SK-N-SH (cell line): ENCODE measurements at regions not wholly inside any gene's neighbourhood (a gene's known extent, or its start where the extent isn't known, plus 50 kb on each side); places are given as distances from the start of the nearest gene placed in this dataset.

Experiments used
- CTCF ChIA-PET: fragments of 300-600, 350-600 bp; formaldehyde crosslinking; extraction: SDS; loops from one replicate; lab custom pipeline; 2021; lab: Yijun Ruan, JAX
- POLR2A ChIA-PET: fragments of 350-600 bp; sonication (Branson Sonifier 250); formaldehyde crosslinking; extraction: SDS; loops from one replicate; lab custom pipeline; 2020; ENCODE audit warnings: antibody characterized with exemption, inconsistent platforms; lab: Yijun Ruan, JAX
- DNase-seq: peaks from one replicate; pipeline ENCODE4 v3.0.0; 2012
- H2AFZ ChIP-seq: fragments of 200-600 bp; sonication (generic); 2 replicates; pipeline ENCODE4 v1.8.1; 2016; ENCODE audit warnings: antibody characterized with exemption, mild to moderate bottlenecking, low read depth
- H3F3A ChIP-seq: fragments of 200-600 bp; sonication (generic); replicated peaks from 2 replicates; pipeline ENCODE3; 2016; ENCODE audit warnings: antibody characterized with exemption, mild to moderate bottlenecking; ENCODE audit not compliant: insufficient read depth
- H3K27ac ChIP-seq, 2 experiments: fragments of 200-500 bp in 1 of 2; fragments of 200-600 bp in 1 of 2; sonication (Bioruptor generic) in 1 of 2; sonication (generic), shearing (Covaris generic) in 1 of 2; 2 replicates each; pipeline versions ENCODE4 v1.5.1 to v1.6.1; 2014 to 2016; ENCODE audit warnings: low read depth in 2 of 2, inconsistent platforms in 1 of 2, low read length in 1 of 2, mild to moderate bottlenecking in 1 of 2, mixed read lengths in 1 of 2
- H3K27me3 ChIP-seq: fragments of 200-600 bp; sonication (generic), shearing (Covaris generic); 2 replicates; pipeline ENCODE4 v1.6.1; 2016; ENCODE audit warnings: mixed run types; ENCODE audit not compliant: insufficient read depth
- H3K36me3 ChIP-seq, 2 experiments: fragments of 200-500 bp in 1 of 2; fragments of 200-600 bp in 1 of 2; sonication (Bioruptor generic) in 1 of 2; sonication (generic) in 1 of 2; replicated peaks in 1 of 2; 2 replicates each; pipeline versions ENCODE3 to v1.5.1; 2014 to 2016; ENCODE audit warnings: low read length in 1 of 2, mild to moderate bottlenecking in 1 of 2; ENCODE audit not compliant: insufficient read depth in 2 of 2, control insufficient read depth in 1 of 2
- H3K4me1 ChIP-seq, 2 experiments: fragments of 200-500 bp in 1 of 2; fragments of 200-600 bp in 1 of 2; sonication (Bioruptor generic) in 1 of 2; sonication (generic), shearing (Covaris generic) in 1 of 2; 2 replicates each; pipeline versions ENCODE4 v1.5.1 to v1.6.1; 2014 to 2016; ENCODE audit warnings: low read depth in 1 of 2, low read length in 1 of 2, mixed run types in 1 of 2; ENCODE audit not compliant: insufficient read depth in 2 of 2, control insufficient read depth in 1 of 2
- H3K4me2 ChIP-seq: fragments of 200-600 bp; sonication (generic), shearing (Covaris generic); 2 replicates; pipeline ENCODE4 v1.6.1; 2017; ENCODE audit warnings: mixed run types
- H3K4me3 ChIP-seq, 2 experiments: fragments of 200-500 bp in 1 of 2; fragments of 200-600 bp in 1 of 2; sonication (Bioruptor generic) in 1 of 2; sonication (generic), shearing (Covaris generic) in 1 of 2; 2 replicates each; pipeline versions ENCODE4 v1.5.1 to v1.8.1; 2014 to 2016; ENCODE audit warnings: low read depth in 2 of 2, inconsistent platforms in 1 of 2, low read length in 1 of 2, mild to moderate bottlenecking in 1 of 2, mixed read lengths in 1 of 2, moderate library complexity in 1 of 2
- H3K79me2 ChIP-seq: fragments of 200-600 bp; sonication (generic); 2 replicates; pipeline ENCODE4 v1.8.1; 2017; ENCODE audit warnings: mild to moderate bottlenecking; ENCODE audit not compliant: insufficient read depth
- H3K9ac ChIP-seq: fragments of 200-600 bp; sonication (generic); 2 replicates; pipeline ENCODE4 v1.6.1; 2017; ENCODE audit warnings: mixed run types
- H3K9me2 ChIP-seq: fragments of 200-600 bp; sonication (generic); 2 replicates; pipeline ENCODE4 v1.6.1; 2017; ENCODE audit warnings: mixed run types
- H3K9me3 ChIP-seq: fragments of 200-600 bp; sonication (generic); 2 replicates; pipeline ENCODE4 v1.6.1; 2017; ENCODE audit warnings: mixed run types, mild to moderate bottlenecking, moderate library complexity
- H4K20me1 ChIP-seq: fragments of 200-600 bp; sonication (generic); 2 replicates; pipeline ENCODE4 v1.6.1; 2017; ENCODE audit warnings: mild to moderate bottlenecking, mixed run types; ENCODE audit not compliant: insufficient read depth
- ELF1 ChIP-seq: IDR thresholded peaks from 2 replicates; pipeline ENCODE4 v1.4.0; 2012
- EZH2phosphoT487 ChIP-seq: fragments of 200-600 bp; sonication (generic); IDR thresholded peaks from 2 replicates; pipeline ENCODE4 v1.6.1; 2017; ENCODE audit warnings: low read depth, mixed run types, mild to moderate bottlenecking, antibody characterized with exemption, moderate library complexity, borderline replicate concordance
- FOXJ3 ChIP-seq: sonication (generic); formaldehyde crosslinking; IDR thresholded peaks from 2 replicates; pipeline ENCODE4 v1.5.1; 2020; ENCODE audit warnings: mild to moderate bottlenecking, missing genetic modification reagents
- GABPA ChIP-seq: IDR thresholded peaks from 2 replicates; pipeline ENCODE4 v1.4.0; 2012; ENCODE audit warnings: low read depth, mild to moderate bottlenecking
- GATA2 ChIP-seq: sonication (generic); formaldehyde crosslinking; IDR thresholded peaks from 2 replicates; pipeline ENCODE4 v1.5.0; 2020; ENCODE audit warnings: mild to moderate bottlenecking, missing genetic modification reagents
- MEF2A ChIP-seq: IDR thresholded peaks from 2 replicates; pipeline ENCODE4 v1.4.0; 2012; ENCODE audit warnings: low read depth, borderline replicate concordance
- MXI1 ChIP-seq: IDR thresholded peaks from 2 replicates; pipeline ENCODE4 v1.6.1; 2012; ENCODE audit warnings: mild to moderate bottlenecking, low read depth, low read length, improper control_type of control experiment
- NRF1 ChIP-seq: IDR thresholded peaks from 2 replicates; pipeline ENCODE4 v1.6.1; 2012; ENCODE audit warnings: low read depth, mild to moderate bottlenecking, low read length
- POLR2AphosphoS5 ChIP-seq: IDR thresholded peaks from 2 replicates; pipeline ENCODE4 v1.6.1; 2012; ENCODE audit warnings: low read depth, low read length
- RAD21 ChIP-seq: IDR thresholded peaks from 2 replicates; pipeline ENCODE4 v1.6.1; 2012; ENCODE audit warnings: mild to moderate bottlenecking, low read length
- SMC3 ChIP-seq: IDR thresholded peaks from 2 replicates; pipeline ENCODE4 v1.6.1; 2012; ENCODE audit warnings: low read depth, low read length, improper control_type of control experiment
- TAF1 ChIP-seq: IDR thresholded peaks from 2 replicates; pipeline ENCODE4 v1.6.1; 2012; ENCODE audit warnings: low read depth, mild to moderate bottlenecking, low read length, moderate library complexity, borderline replicate concordance
- USF1 ChIP-seq: IDR thresholded peaks from 2 replicates; pipeline ENCODE4 v1.4.0; 2012; ENCODE audit warnings: low read depth, borderline replicate concordance
- YY1 ChIP-seq: IDR thresholded peaks from 2 replicates; pipeline ENCODE4 v1.4.0; 2012; ENCODE audit warnings: low read depth, mild to moderate bottlenecking
- whole genome bisulfite sequencing: methylation state at CpG from one replicate; pipeline ENCODE4 v1.1.6; 2017; ENCODE audit warnings: low lambda C conversion rate; 5-methylcytosine and 5-hydroxymethylcytosine counted together
- TF ChIP-seq, protein P1 (sequence below): IDR thresholded peaks from 2 replicates; pipeline ENCODE4 v1.4.0; 2012; ENCODE audit warnings: low read depth, borderline replicate concordance

- Histone ChIP-seq H3K4me2 (no peak overlapping the region), H3K9ac (no peak overlapping the region), H2AFZ (no peak overlapping the region), H3K4me1 (no peaks in the 10 kb centered on the region), H3K27me3 (no peaks in the 10 kb centered on the region), H3F3A (no peaks in the 10 kb centered on the region), H3K79me2 (no peaks in the 10 kb centered on the region), H3K27ac (no peak overlapping the region), H3K9me3 (no peaks in the 10 kb centered on the region), H4K20me1 (no peaks in the 10 kb centered on the region), H3K4me3 (no peak overlapping the region), H3K36me3 (no peaks in the 10 kb centered on the region), H3K9me2 (no peaks in the 10 kb centered on the region)
- TF ChIP-seq SMC3, result no peak
- TF ChIP-seq GABPA, result no peak
- TF ChIP-seq EZH2phosphoT487, result no peak
- CTCF ChIA-PET, result no interaction called here
- POLR2A ChIA-PET, result no interaction called here
- WGBS, result 76% methylated on average over 1 of the region's 1 CpG
- DNase-seq, result no peak
Measured at GRCh38 chr13:80584785-80585184, 243.9 kb upstream of the SPRY2 start.

DNA sequence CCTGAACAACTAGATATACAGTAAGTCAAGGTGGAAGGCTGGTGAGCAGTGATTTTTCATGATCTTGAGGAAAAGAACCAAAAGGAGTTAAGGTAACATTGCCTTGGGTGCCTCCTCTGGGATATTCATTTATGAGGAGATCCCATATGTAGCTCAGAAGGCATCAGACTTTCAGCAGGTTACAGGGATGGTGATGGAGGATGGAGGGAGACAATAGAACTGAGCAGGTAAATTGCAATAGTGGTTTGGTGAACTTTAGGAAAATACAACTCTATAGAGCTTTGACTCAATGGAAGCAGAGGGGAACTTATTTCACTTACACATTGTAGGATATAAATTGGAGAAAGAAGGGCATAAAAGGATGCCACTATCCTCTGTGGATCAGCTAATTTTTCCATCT, 243.4 kb upstream of the SPRY2 start:
- H3K9me3 ChIP-seq, result no peaks in the 10 kb centered on the region
- H3K27me3 ChIP-seq, result no peaks in the 10 kb centered on the region
- no peak overlapping the region for H3K4me3 ChIP-seq
- no peaks in the 10 kb centered on the region for H3K36me3 ChIP-seq
- no peak overlapping the region for H3K27ac ChIP-seq
- no peaks in the 10 kb centered on the region for H3F3A ChIP-seq
- no peak for DNase-seq
- POLR2A ChIA-PET, result no interaction called here
- no peak overlapping the region for H3K4me2 ChIP-seq
- no peak overlapping the region for H2AFZ ChIP-seq
- no peaks in the 10 kb centered on the region for H4K20me1 ChIP-seq
- H3K9ac ChIP-seq, result no peak overlapping the region
- no peaks in the 10 kb centered on the region for H3K4me1 ChIP-seq
- no peaks in the 10 kb centered on the region for H3K9me2 ChIP-seq
- CTCF ChIA-PET, result no interaction called here
- no peaks in the 10 kb centered on the region for H3K79me2 ChIP-seq
- TF ChIP-seq, protein P1, sequence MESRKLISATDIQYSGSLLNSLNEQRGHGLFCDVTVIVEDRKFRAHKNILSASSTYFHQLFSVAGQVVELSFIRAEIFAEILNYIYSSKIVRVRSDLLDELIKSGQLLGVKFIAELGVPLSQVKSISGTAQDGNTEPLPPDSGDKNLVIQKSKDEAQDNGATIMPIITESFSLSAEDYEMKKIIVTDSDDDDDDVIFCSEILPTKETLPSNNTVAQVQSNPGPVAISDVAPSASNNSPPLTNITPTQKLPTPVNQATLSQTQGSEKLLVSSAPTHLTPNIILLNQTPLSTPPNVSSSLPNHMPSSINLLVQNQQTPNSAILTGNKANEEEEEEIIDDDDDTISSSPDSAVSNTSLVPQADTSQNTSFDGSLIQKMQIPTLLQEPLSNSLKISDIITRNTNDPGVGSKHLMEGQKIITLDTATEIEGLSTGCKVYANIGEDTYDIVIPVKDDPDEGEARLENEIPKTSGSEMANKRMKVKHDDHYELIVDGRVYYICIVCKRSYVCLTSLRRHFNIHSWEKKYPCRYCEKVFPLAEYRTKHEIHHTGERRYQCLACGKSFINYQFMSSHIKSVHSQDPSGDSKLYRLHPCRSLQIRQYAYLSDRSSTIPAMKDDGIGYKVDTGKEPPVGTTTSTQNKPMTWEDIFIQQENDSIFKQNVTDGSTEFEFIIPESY, result no peak
- TF ChIP-seq YY1 (no peak), RAD21 (no peak), NRF1 (no peak), FOXJ3 (no peak), TAF1 (no peak), ELF1 (no peak), GATA2 (CRISPR knock-in tag) (no peak), MXI1 (no peak), MEF2A (no peak), USF1 (no peak), POLR2AphosphoS5 (no peak)
